ENCODE measurements at regions not wholly inside any gene's neighbourhood (a gene's known extent, or its start where the extent isn't known, plus 50 kb on each side); places are given as distances from the start of the nearest gene placed in this dataset.

- no peak for TF ChIP-seq BACH2 (CRISPR knock-in tag; IDR thresholded peaks at IDR 0.05; ENCODE audit: borderline replicate concordance)
- no peak for TF ChIP-seq TSHZ2 (CRISPR knock-in tag; IDR thresholded peaks at IDR 0.05)
- TF ChIP-seq PATZ1 (CRISPR knock-in tag; IDR thresholded peaks at IDR 0.05; ENCODE audit: borderline replicate concordance), result no peak
- no peak for TF ChIP-seq RARB (CRISPR knock-in tag; IDR thresholded peaks at IDR 0.05)
- no peak for TF ChIP-seq CSDC2 (CRISPR knock-in tag; IDR thresholded peaks at IDR 0.05)
- TF ChIP-seq TCF4 (CRISPR knock-in tag; IDR thresholded peaks at IDR 0.05; ENCODE audit: borderline replicate concordance), result no peak
- no peak for TF ChIP-seq GLIS3 (CRISPR knock-in tag; IDR thresholded peaks at IDR 0.05)
- TF ChIP-seq ZFP3 (CRISPR knock-in tag; IDR thresholded peaks at IDR 0.05), result no peak
- no peak for TF ChIP-seq OSR1 (CRISPR knock-in tag; IDR thresholded peaks at IDR 0.05)
- TF ChIP-seq PPARA (CRISPR knock-in tag; IDR thresholded peaks at IDR 0.05; ENCODE audit: borderline replicate concordance), result no peak
- TF ChIP-seq POU6F1 (CRISPR knock-in tag; IDR thresholded peaks at IDR 0.05; ENCODE audit: borderline replicate concordance, low read depth), result no peak
- TF ChIP-seq CREB5 (CRISPR knock-in tag; IDR thresholded peaks at IDR 0.05; ENCODE audit: low read depth), result no peak
- TF ChIP-seq ESRRG (CRISPR knock-in tag; IDR thresholded peaks at IDR 0.05), result no peak
- TF ChIP-seq ISL1 (CRISPR knock-in tag; IDR thresholded peaks at IDR 0.05), result no peak
- no peak for TF ChIP-seq ZNF565 (CRISPR knock-in tag; conservative IDR thresholded peaks at IDR 0.05; ENCODE audit: low read depth)
- no peak for TF ChIP-seq ZFP30 (CRISPR knock-in tag; IDR thresholded peaks at IDR 0.05)
- no peak for ATAC-seq
Observed at GRCh38 chr22:47439643-47440265, 677.3 kb downstream of the TBC1D22A start.

GRCh38 chr22:47437636-47438035, 675.2 kb downstream of the TBC1D22A start:
- no peak for TF ChIP-seq TCF4 (CRISPR knock-in tag; IDR thresholded peaks at IDR 0.05; ENCODE audit: borderline replicate concordance)
- no peak for TF ChIP-seq CREB5 (CRISPR knock-in tag; IDR thresholded peaks at IDR 0.05; ENCODE audit: low read depth)
- no peak for TF ChIP-seq TSHZ2 (CRISPR knock-in tag; IDR thresholded peaks at IDR 0.05)
- no peak for TF ChIP-seq SNAI2 (CRISPR knock-in tag; IDR thresholded peaks at IDR 0.05)
- no peak for TF ChIP-seq ESRRG (CRISPR knock-in tag; IDR thresholded peaks at IDR 0.05)
- no peak for ATAC-seq

GRCh38 chr22:47437110-47437509, 674.7 kb downstream of the TBC1D22A start:
- ATAC-seq, result no peak
- TF ChIP-seq RARB (CRISPR knock-in tag; IDR thresholded peaks at IDR 0.05) (no peak), TSHZ2 (CRISPR knock-in tag; IDR thresholded peaks at IDR 0.05) (no peak), BACH2 (CRISPR knock-in tag; IDR thresholded peaks at IDR 0.05; ENCODE audit: borderline replicate concordance) (no peak), CSDC2 (CRISPR knock-in tag; IDR thresholded peaks at IDR 0.05) (no peak), SNAI2 (CRISPR knock-in tag; IDR thresholded peaks at IDR 0.05) (no peak), ARNTL (CRISPR knock-in tag; IDR thresholded peaks at IDR 0.05; ENCODE audit: borderline replicate concordance, low read depth) (no peak), OSR1 (CRISPR knock-in tag; IDR thresholded peaks at IDR 0.05) (no peak), TCF4 (CRISPR knock-in tag; IDR thresholded peaks at IDR 0.05; ENCODE audit: borderline replicate concordance) (no peak), ESRRG (CRISPR knock-in tag; IDR thresholded peaks at IDR 0.05) (no peak), ZNF565 (CRISPR knock-in tag; conservative IDR thresholded peaks at IDR 0.05; ENCODE audit: low read depth) (no peak), CSRNP3 (CRISPR knock-in tag; IDR thresholded peaks at IDR 0.05) (no peak), ZFP30 (CRISPR knock-in tag; IDR thresholded peaks at IDR 0.05) (no peak)

Data from SK-N-SH treated with all-trans-retinoic acid at 6 μM for 48 hours (cell line).